Keratinocyte (primary cell): ENCODE measurements at regions not wholly inside any gene's neighbourhood (a gene's known extent, or its start where the extent isn't known, plus 50 kb on each side); places are given as distances from the start of the nearest gene placed in this dataset.

Source experiments
- DNase-seq: peaks from one replicate; pipeline ENCODE4 v3.0.0-alpha.2; 2011; ENCODE audit warnings: low read depth, missing footprints, low spot score
- FAIRE-seq: peaks from 2 replicates; lab custom pipeline; 2011; peaks lifted over from hg19 to GRCh38; lab: Jason Lieb, UNC
- H2AFZ ChIP-seq: 2 replicates; pipeline ENCODE4 v1.6.0; 2012; ENCODE audit warnings: low read length, control low read depth, inconsistent platforms; ENCODE audit not compliant: control insufficient read depth
- H3K27ac ChIP-seq: 2 replicates; pipeline ENCODE4 v1.5.1; 2011; ENCODE audit warnings: low read length; ENCODE audit not compliant: control insufficient read depth, insufficient read depth
- H3K27me3 ChIP-seq: 3 replicates; pipeline ENCODE4 v1.6.0; 2011; ENCODE audit warnings: low read length; ENCODE audit not compliant: control insufficient read depth, insufficient read depth; ENCODE audit errors: extremely low read depth
- H3K36me3 ChIP-seq, 2 experiments: 2 replicates in 1 of 2; 3 replicates in 1 of 2; pipeline ENCODE4 v1.5.1; 2011; ENCODE audit warnings: low read length in 2 of 2, mild to moderate bottlenecking in 1 of 2; ENCODE audit not compliant: control insufficient read depth in 2 of 2, insufficient read depth in 2 of 2; ENCODE audit errors: extremely low read depth in 1 of 2
- H3K4me1 ChIP-seq: 3 replicates; pipeline ENCODE4 v1.5.1; 2011; ENCODE audit warnings: low read length; ENCODE audit not compliant: control insufficient read depth, insufficient read depth; ENCODE audit errors: extremely low read depth
- H3K4me2 ChIP-seq: 3 replicates; pipeline ENCODE4 v1.6.0; 2011; ENCODE audit warnings: low read depth, low read length; ENCODE audit not compliant: control insufficient read depth, insufficient read depth; ENCODE audit errors: extremely low read depth
- H3K4me3 ChIP-seq, 3 experiments: fragments of 200-600 bp in 1 of 3; sonication (generic) in 1 of 3; 2 replicates in 2 of 3; 3 replicates in 1 of 3; pipeline ENCODE4 v1.5.1; 2011 to 2016; ENCODE audit warnings: low read length in 3 of 3, mild to moderate bottlenecking in 3 of 3, control low read depth in 2 of 3, inconsistent platforms in 1 of 3, low read depth in 1 of 3, mixed read lengths in 1 of 3, mixed run types in 1 of 3, moderate library complexity in 1 of 3; ENCODE audit not compliant: control insufficient read depth in 2 of 3, insufficient read depth in 2 of 3; ENCODE audit errors: extremely low read depth in 1 of 3
- H3K79me2 ChIP-seq: 2 replicates; pipeline ENCODE4 v1.6.0; 2012; ENCODE audit warnings: low read length; ENCODE audit not compliant: control insufficient read depth, insufficient read depth
- H3K9ac ChIP-seq: 3 replicates; pipeline ENCODE4 v1.6.0; 2011; ENCODE audit warnings: low read length; ENCODE audit not compliant: control insufficient read depth, insufficient read depth; ENCODE audit errors: extremely low read depth
- H3K9me1 ChIP-seq: 3 replicates; pipeline ENCODE4 v1.6.0; 2011; ENCODE audit warnings: low read length; ENCODE audit not compliant: control insufficient read depth, insufficient read depth; ENCODE audit errors: extremely low read depth
- H3K9me3 ChIP-seq: 2 replicates; pipeline ENCODE4 v1.5.1; 2012; ENCODE audit warnings: low read depth, low read length; ENCODE audit not compliant: control insufficient read depth
- H4K20me1 ChIP-seq: 3 replicates; pipeline ENCODE4 v1.6.0; 2011; ENCODE audit warnings: low read length; ENCODE audit not compliant: control insufficient read depth, insufficient read depth; ENCODE audit errors: extremely low read depth
- CTCF ChIP-seq, 3 experiments: IDR thresholded peaks in 1 of 3; conservative IDR thresholded peaks in 1 of 3; optimal IDR thresholded peaks in 1 of 3; 2 replicates in 2 of 3; 3 replicates in 1 of 3; pipeline versions ENCODE3 to v1.5.1; 2011; ENCODE audit warnings: low read length in 3 of 3, mild to moderate bottlenecking in 3 of 3, moderate library complexity in 2 of 3, control low read depth in 1 of 3, inconsistent platforms in 1 of 3; ENCODE audit not compliant: insufficient read depth in 2 of 3; ENCODE audit errors: extremely low read depth in 1 of 3
- EZH2 ChIP-seq: IDR thresholded peaks from one replicate; pipeline ENCODE4 v1.6.1; 2012; ENCODE audit warnings: inconsistent platforms, mild to moderate bottlenecking, low read length, moderate library complexity
- dilution Hi-C: fragments of 300-500 bp; cut with MboI; formaldehyde crosslinking; loops from one replicate; pipeline ENCODE4 v1.7.0; 2020; ENCODE audit warnings: low sequenced_read_pairs; ENCODE audit not compliant: extremely low pct_ligation_motif_present

GRCh38 chr7:12080006-12080405 is 131.1 kb upstream of the TMEM106B start:
- peaks cover 1% of the 10 kb centered on the region for H3K9me3 ChIP-seq
- H3K9ac ChIP-seq, result no peak overlapping the region
- no peak overlapping the region for H3K27ac ChIP-seq
- H3K4me2 ChIP-seq, result no peak overlapping the region
- H3K4me1 ChIP-seq, result no peaks in the 10 kb centered on the region
- H2AFZ ChIP-seq, result no peak overlapping the region
- TF ChIP-seq EZH2 (no peak), CTCF (optimal IDR thresholded peaks at IDR 0.05 in 1 of 3, IDR thresholded peaks at IDR 0.05 in 1 of 3, conservative IDR thresholded peaks at IDR 0.05 in 1 of 3; ENCODE audit: extremely low read depth in 1 of 3, insufficient read depth in 2 of 3, low read length in 3 of 3) (no peak)
- DNase-seq (no peak), FAIRE-seq (no peak)
- dilution Hi-C loops, result no loop called here
- no peaks in the 10 kb centered on the region for H3K36me3 ChIP-seq
- no peaks in the 10 kb centered on the region for H3K27me3 ChIP-seq
- H3K4me3 ChIP-seq, result no peak overlapping the region
- no peaks in the 10 kb centered on the region for H4K20me1 ChIP-seq
- H3K9me1 ChIP-seq, result no peaks in the 10 kb centered on the region
- no peaks in the 10 kb centered on the region for H3K79me2 ChIP-seq

- no peak for FAIRE-seq
- no peaks in the 10 kb centered on the region for H3K4me1 ChIP-seq
- H3K27me3 ChIP-seq, result no peaks in the 10 kb centered on the region
- dilution Hi-C loops, result no loop called here
- no peaks in the 10 kb centered on the region for H4K20me1 ChIP-seq
- no peak overlapping the region for H3K27ac ChIP-seq
- no peaks in the 10 kb centered on the region for H3K9me1 ChIP-seq
- H3K4me2 ChIP-seq, result no peak overlapping the region
- no peak for DNase-seq
- no peak overlapping the region for H2AFZ ChIP-seq
- no peaks in the 10 kb centered on the region for H3K79me2 ChIP-seq
- no peak overlapping the region for H3K4me3 ChIP-seq
- no peak overlapping the region for H3K9ac ChIP-seq
- no peaks in the 10 kb centered on the region for H3K9me3 ChIP-seq
- no peak for TF ChIP-seq CTCF (optimal IDR thresholded peaks at IDR 0.05 in 1 of 3, IDR thresholded peaks at IDR 0.05 in 1 of 3, conservative IDR thresholded peaks at IDR 0.05 in 1 of 3; ENCODE audit: extremely low read depth in 1 of 3, insufficient read depth in 2 of 3, low read length in 3 of 3)
- TF ChIP-seq EZH2, result no peak
- H3K36me3 ChIP-seq, result no peaks in the 10 kb centered on the region
Observed at GRCh38 chr7:12085516-12085915, 125.6 kb upstream of the TMEM106B start.
